HG03095 (cell line): ENCODE measurements at regions not wholly inside any gene's neighbourhood (a gene's known extent, or its start where the extent isn't known, plus 50 kb on each side); places are given as distances from the start of the nearest gene placed in this dataset.
"Not testable (repeated sequence)": the region's sequence is repeated elsewhere in the genome, so short reads cannot be mapped to it uniquely, and the experiment has no call there.

Source experiments
- ATAC-seq: cut with Tn5 transposase; IDR thresholded peaks from one replicate; pipeline ENCODE4 v1.9.1; 2021; ENCODE audit warnings: moderate library complexity; ENCODE audit not compliant: unreplicated experiment

- ATAC-seq, result no peak
Observed at GRCh38 chr7:113622796-113623195, 296.0 kb downstream of the PPP1R3A start.

GRCh38 chr7:113610572-113610971, 308.2 kb downstream of the PPP1R3A start:
- ATAC-seq, result no peak

- ATAC-seq, result no peak
Observed at GRCh38 chr7:113608782-113609181, 310.0 kb downstream of the PPP1R3A start.

GRCh38 chr7:113606325-113606724, 312.5 kb downstream of the PPP1R3A start:
- no peak for ATAC-seq

GRCh38 chr7:113600428-113600827, 318.4 kb downstream of the PPP1R3A start:
- ATAC-seq, result not testable (repeated sequence)

- not testable (repeated sequence) for ATAC-seq
Observed at GRCh38 chr7:113593455-113593854, 325.4 kb downstream of the PPP1R3A start.

GRCh38 chr7:113592924-113593323, 325.9 kb downstream of the PPP1R3A start:
- not testable (repeated sequence) for ATAC-seq

GRCh38 chr7:113582471-113582870, 336.3 kb downstream of the PPP1R3A start:
- ATAC-seq, result no peak

- ATAC-seq, result not testable (repeated sequence)
Observed at GRCh38 chr7:113563257-113563656, 355.6 kb downstream of the PPP1R3A start.

- no peak for ATAC-seq
Observed at GRCh38 chr7:113562801-113563200, 356.0 kb downstream of the PPP1R3A start.

GRCh38 chr7:113562242-113562641, 356.6 kb downstream of the PPP1R3A start:
- ATAC-seq, result no peak

- ATAC-seq, result no peak
Observed at GRCh38 chr7:113561446-113561845, 357.4 kb downstream of the PPP1R3A start.

- ATAC-seq, result no peak
Observed at GRCh38 chr7:113550966-113551365, 367.8 kb downstream of the PPP1R3A start.

- peak; percentile 45 for ATAC-seq
Observed at GRCh38 chr7:113548561-113548960, 370.2 kb downstream of the PPP1R3A start.

- ATAC-seq, result peak; percentile 44
Observed at GRCh38 chr7:113548137-113548536, 370.7 kb downstream of the PPP1R3A start.

GRCh38 chr7:113521468-113521867, 397.3 kb downstream of the PPP1R3A start:
- ATAC-seq, result no peak

GRCh38 chr7:113519472-113519871, 399.3 kb downstream of the PPP1R3A start:
- no peak for ATAC-seq

- no peak for ATAC-seq
Observed at GRCh38 chr7:113504691-113505090, 386.3 kb upstream of the SMIM30 start.

GRCh38 chr7:113504142-113504541, 385.8 kb upstream of the SMIM30 start:
- no peak for ATAC-seq

- ATAC-seq, result not testable (repeated sequence)
Observed at GRCh38 chr7:113496586-113496985, 378.2 kb upstream of the SMIM30 start.

- not testable (repeated sequence) for ATAC-seq
Observed at GRCh38 chr7:113494797-113495566, 376.6 kb upstream of the SMIM30 start.

GRCh38 chr7:113491305-113491704, 373.0 kb upstream of the SMIM30 start:
- no peak for ATAC-seq
